Liver (tissue), 7 donors: ENCODE measurements at regions not wholly inside any gene's neighbourhood (a gene's known extent, or its start where the extent isn't known, plus 50 kb on each side); places are given as distances from the start of the nearest gene placed in this dataset.

Experiments used
- DNase-seq: peaks from one replicate; pipeline ENCODE4 v3.0.0-alpha.2; 2017; ENCODE audit warnings: low spot score
- H3K27ac ChIP-seq, 2 donors: one replicate each; pipeline ENCODE4 v1.7.0; 2013; ENCODE audit warnings: inconsistent platforms in 2 of 2, low read length in 2 of 2, control low read depth in 1 of 2, low read depth in 1 of 2, mild to moderate bottlenecking in 1 of 2
- H3K27me3 ChIP-seq, 4 donors: one replicate each; pipeline versions ENCODE4 v1.6.1 to v1.7.0; 2013; ENCODE audit warnings: low read length in 3 of 4, inconsistent platforms in 1 of 4, mild to moderate bottlenecking in 1 of 4, moderate library complexity in 1 of 4; ENCODE audit not compliant: control insufficient read depth in 4 of 4, insufficient read depth in 4 of 4
- H3K36me3 ChIP-seq, 4 donors: one replicate each; pipeline versions ENCODE4 v1.6.1 to v1.7.0; 2013; ENCODE audit warnings: low read length in 3 of 4, mild to moderate bottlenecking in 3 of 4, low read depth in 1 of 4, moderate library complexity in 1 of 4; ENCODE audit not compliant: control insufficient read depth in 4 of 4, insufficient read depth in 3 of 4
- H3K4me1 ChIP-seq, 4 donors: one replicate each; pipeline versions ENCODE4 v1.6.1 to v1.7.0; 2013; ENCODE audit warnings: low read length in 3 of 4, mild to moderate bottlenecking in 3 of 4, moderate library complexity in 1 of 4; ENCODE audit not compliant: control insufficient read depth in 4 of 4, insufficient read depth in 4 of 4
- H3K4me3 ChIP-seq, 3 donors: one replicate each; pipeline versions ENCODE4 v1.6.1 to v1.7.0; 2013; ENCODE audit warnings: low read length in 3 of 3, control low read depth in 1 of 3, low read depth in 1 of 3, mild to moderate bottlenecking in 1 of 3
- H3K9ac ChIP-seq, 2 donors: one replicate each; pipeline ENCODE4 v1.7.0; 2013; ENCODE audit warnings: low read length in 2 of 2, mild to moderate bottlenecking in 2 of 2, moderate library complexity in 2 of 2, control low read depth in 1 of 2, low read depth in 1 of 2
- H3K9me3 ChIP-seq, 4 donors: one replicate each; pipeline versions ENCODE4 v1.6.1 to v1.7.0; 2013; ENCODE audit warnings: low read length in 3 of 4; ENCODE audit not compliant: control insufficient read depth in 4 of 4
- EGR1 ChIP-seq, 2 donors: IDR thresholded peaks; 2 replicates each; pipeline ENCODE4 v1.6.1; 2016 to 2018; ENCODE audit warnings: antibody characterized with exemption in 2 of 2, low read depth in 2 of 2
- FOXA1 ChIP-seq: IDR thresholded peaks from 2 replicates; pipeline ENCODE4 v1.6.1; 2016; ENCODE audit warnings: antibody characterized with exemption
- FOXA2 ChIP-seq: IDR thresholded peaks from 2 replicates; pipeline ENCODE4 v1.6.1; 2016; ENCODE audit warnings: antibody characterized with exemption
- GABPA ChIP-seq, 2 donors: IDR thresholded peaks in 1 of 2; conservative IDR thresholded peaks in 1 of 2; 2 replicates each; pipeline ENCODE4 v1.6.1; 2016; ENCODE audit warnings: antibody characterized with exemption in 2 of 2, mild to moderate bottlenecking in 1 of 2, moderate library complexity in 1 of 2
- HNF4A ChIP-seq, 2 donors: conservative IDR thresholded peaks; 2 replicates each; pipeline ENCODE4 v1.6.1; 2016; ENCODE audit warnings: antibody characterized with exemption in 2 of 2, mild to moderate bottlenecking in 2 of 2
- HNF4G ChIP-seq: IDR thresholded peaks from 2 replicates; pipeline ENCODE4 v1.6.1; 2016; ENCODE audit warnings: antibody characterized with exemption
- JUND ChIP-seq, 2 donors: IDR thresholded peaks; 2 replicates each; pipeline ENCODE4 v1.6.1; 2016; ENCODE audit warnings: antibody characterized with exemption in 2 of 2
- NR2F2 ChIP-seq: IDR thresholded peaks from 2 replicates; pipeline ENCODE4 v1.6.1; 2016; ENCODE audit warnings: antibody characterized with exemption
- RAD21 ChIP-seq, 2 donors: IDR thresholded peaks; 2 replicates each; pipeline ENCODE4 v1.6.1; 2016; ENCODE audit warnings: antibody characterized with exemption in 2 of 2, mild to moderate bottlenecking in 2 of 2
- RXRA ChIP-seq, 2 donors: IDR thresholded peaks; 2 replicates each; pipeline ENCODE4 v1.6.1; 2017 to 2018; ENCODE audit warnings: antibody characterized with exemption in 2 of 2, mild to moderate bottlenecking in 1 of 2
- SP1 ChIP-seq: IDR thresholded peaks from 2 replicates; pipeline ENCODE4 v1.6.1; 2018; ENCODE audit warnings: antibody characterized with exemption, mild to moderate bottlenecking
- TAF1 ChIP-seq: conservative IDR thresholded peaks from 2 replicates; pipeline ENCODE4 v1.6.1; 2016; ENCODE audit warnings: antibody characterized with exemption, mild to moderate bottlenecking
- YY1 ChIP-seq: IDR thresholded peaks from 2 replicates; pipeline ENCODE4 v1.6.1; 2016; ENCODE audit warnings: antibody characterized with exemption, mild to moderate bottlenecking
- WGBS: extraction: QIAGEN DNeasy Blood & Tissue Kit; methylation state at CpG from one replicate; pipeline ENCODE4 v1.1.7; 2013; 5-methylcytosine and 5-hydroxymethylcytosine counted together
- TF ChIP-seq, protein P1 (sequence below): IDR thresholded peaks from 2 replicates; pipeline ENCODE4 v1.6.1; 2016; ENCODE audit warnings: antibody characterized with exemption, mild to moderate bottlenecking
- TF ChIP-seq, protein P2 (sequence below): IDR thresholded peaks from 2 replicates; pipeline ENCODE4 v1.6.1; 2016; ENCODE audit warnings: antibody characterized with exemption
- TF ChIP-seq, protein P3 (sequence below): IDR thresholded peaks from 2 replicates; pipeline ENCODE4 v1.6.1; 2016; ENCODE audit warnings: antibody characterized with exemption
- TF ChIP-seq, protein P4 (sequence below): IDR thresholded peaks from 2 replicates; pipeline ENCODE4 v1.6.1; 2016; ENCODE audit warnings: antibody characterized with exemption
- donor health status: healthy.
- donor health status: healthy.
- donor health status: healthy.
- donor health status: healthy.

DNA sequence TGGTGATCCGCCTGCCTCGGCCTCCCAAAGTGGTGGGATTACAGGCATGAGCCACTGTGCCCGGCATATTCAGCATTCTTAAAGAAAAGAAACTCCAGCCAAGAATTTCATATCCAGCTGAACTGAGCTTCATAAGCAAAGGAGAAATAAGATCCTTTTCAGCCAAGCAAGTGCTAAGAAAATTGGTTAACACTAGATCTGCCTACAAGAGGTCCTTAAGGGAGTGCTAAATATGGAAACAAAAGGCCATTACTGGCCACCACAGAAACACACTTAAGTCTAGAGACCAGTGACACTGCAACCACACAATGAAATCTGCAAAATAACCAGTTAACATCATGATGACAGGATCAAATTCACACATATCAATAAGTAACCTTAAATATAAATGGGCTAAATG is 331.5 kb downstream of the MAN2A1 start:
- no peak for DNase-seq
- H3K27me3 ChIP-seq = no peaks in the 10 kb centered on the region
- 94% methylated on average over 3 of the region's 3 CpGs for WGBS

DNA sequence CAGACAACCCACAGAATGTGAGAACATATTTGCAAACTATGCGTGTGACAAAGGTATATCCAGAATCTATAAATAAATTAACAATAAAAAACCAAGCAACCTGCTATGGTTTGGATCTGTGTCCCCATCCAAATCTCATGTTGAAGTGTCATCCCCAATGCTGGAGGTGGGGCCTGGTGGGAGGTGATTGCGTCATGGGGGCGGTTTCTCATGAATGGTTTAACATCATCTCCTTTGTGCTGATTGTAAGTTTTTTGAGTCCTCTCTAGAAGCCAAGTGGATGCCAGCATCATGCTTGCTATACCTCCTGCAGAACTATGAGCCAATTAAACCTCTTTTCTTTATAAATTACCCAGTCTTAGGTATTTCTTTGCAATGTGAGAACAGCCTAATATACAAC is 335.4 kb downstream of the MAN2A1 start:
- Histone ChIP-seq H3K36me3 (no peaks in the 10 kb centered on the region), H3K4me1 (peaks cover 0 to 9% (median 0%) of the 10 kb centered on the region in 4 donors), H3K27me3 (no peaks in the 10 kb centered on the region), H3K27ac (no peak overlapping the region), H3K9me3 (peaks cover 0 to 2% (median 0%) of the 10 kb centered on the region in 4 donors), H3K4me3 (no peak overlapping the region), H3K9ac (no peak overlapping the region)
- WGBS = 96% methylated on average over 3 of the region's 3 CpGs
- no peak for DNase-seq
- TF ChIP-seq RAD21 (IDR thresholded peaks at IDR 0.05) = no peak
- no peak for TF ChIP-seq EGR1 (IDR thresholded peaks at IDR 0.05; ENCODE audit: low read depth in 2 of 2)
- no peak for TF ChIP-seq HNF4A (conservative IDR thresholded peaks at IDR 0.05)
- TF ChIP-seq SP1 = no peak
- TF ChIP-seq, protein P1, sequence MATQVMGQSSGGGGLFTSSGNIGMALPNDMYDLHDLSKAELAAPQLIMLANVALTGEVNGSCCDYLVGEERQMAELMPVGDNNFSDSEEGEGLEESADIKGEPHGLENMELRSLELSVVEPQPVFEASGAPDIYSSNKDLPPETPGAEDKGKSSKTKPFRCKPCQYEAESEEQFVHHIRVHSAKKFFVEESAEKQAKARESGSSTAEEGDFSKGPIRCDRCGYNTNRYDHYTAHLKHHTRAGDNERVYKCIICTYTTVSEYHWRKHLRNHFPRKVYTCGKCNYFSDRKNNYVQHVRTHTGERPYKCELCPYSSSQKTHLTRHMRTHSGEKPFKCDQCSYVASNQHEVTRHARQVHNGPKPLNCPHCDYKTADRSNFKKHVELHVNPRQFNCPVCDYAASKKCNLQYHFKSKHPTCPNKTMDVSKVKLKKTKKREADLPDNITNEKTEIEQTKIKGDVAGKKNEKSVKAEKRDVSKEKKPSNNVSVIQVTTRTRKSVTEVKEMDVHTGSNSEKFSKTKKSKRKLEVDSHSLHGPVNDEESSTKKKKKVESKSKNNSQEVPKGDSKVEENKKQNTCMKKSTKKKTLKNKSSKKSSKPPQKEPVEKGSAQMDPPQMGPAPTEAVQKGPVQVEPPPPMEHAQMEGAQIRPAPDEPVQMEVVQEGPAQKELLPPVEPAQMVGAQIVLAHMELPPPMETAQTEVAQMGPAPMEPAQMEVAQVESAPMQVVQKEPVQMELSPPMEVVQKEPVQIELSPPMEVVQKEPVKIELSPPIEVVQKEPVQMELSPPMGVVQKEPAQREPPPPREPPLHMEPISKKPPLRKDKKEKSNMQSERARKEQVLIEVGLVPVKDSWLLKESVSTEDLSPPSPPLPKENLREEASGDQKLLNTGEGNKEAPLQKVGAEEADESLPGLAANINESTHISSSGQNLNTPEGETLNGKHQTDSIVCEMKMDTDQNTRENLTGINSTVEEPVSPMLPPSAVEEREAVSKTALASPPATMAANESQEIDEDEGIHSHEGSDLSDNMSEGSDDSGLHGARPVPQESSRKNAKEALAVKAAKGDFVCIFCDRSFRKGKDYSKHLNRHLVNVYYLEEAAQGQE = no peak
- no peak for TF ChIP-seq YY1
- TF ChIP-seq, protein P2, sequence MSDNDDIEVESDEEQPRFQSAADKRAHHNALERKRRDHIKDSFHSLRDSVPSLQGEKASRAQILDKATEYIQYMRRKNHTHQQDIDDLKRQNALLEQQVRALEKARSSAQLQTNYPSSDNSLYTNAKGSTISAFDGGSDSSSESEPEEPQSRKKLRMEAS = no peak
- TF ChIP-seq RXRA (IDR thresholded peaks at IDR 0.05) = no peak
- no peak for TF ChIP-seq HNF4G
- no peak for TF ChIP-seq NR2F2
- TF ChIP-seq FOXA2 = no peak
- no peak for TF ChIP-seq TAF1
- TF ChIP-seq, protein P3, sequence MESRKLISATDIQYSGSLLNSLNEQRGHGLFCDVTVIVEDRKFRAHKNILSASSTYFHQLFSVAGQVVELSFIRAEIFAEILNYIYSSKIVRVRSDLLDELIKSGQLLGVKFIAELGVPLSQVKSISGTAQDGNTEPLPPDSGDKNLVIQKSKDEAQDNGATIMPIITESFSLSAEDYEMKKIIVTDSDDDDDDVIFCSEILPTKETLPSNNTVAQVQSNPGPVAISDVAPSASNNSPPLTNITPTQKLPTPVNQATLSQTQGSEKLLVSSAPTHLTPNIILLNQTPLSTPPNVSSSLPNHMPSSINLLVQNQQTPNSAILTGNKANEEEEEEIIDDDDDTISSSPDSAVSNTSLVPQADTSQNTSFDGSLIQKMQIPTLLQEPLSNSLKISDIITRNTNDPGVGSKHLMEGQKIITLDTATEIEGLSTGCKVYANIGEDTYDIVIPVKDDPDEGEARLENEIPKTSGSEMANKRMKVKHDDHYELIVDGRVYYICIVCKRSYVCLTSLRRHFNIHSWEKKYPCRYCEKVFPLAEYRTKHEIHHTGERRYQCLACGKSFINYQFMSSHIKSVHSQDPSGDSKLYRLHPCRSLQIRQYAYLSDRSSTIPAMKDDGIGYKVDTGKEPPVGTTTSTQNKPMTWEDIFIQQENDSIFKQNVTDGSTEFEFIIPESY = no peak
- TF ChIP-seq GABPA (IDR thresholded peaks at IDR 0.05 in 1 of 2, conservative IDR thresholded peaks at IDR 0.05 in 1 of 2) = no peak
- TF ChIP-seq FOXA1 = no peak
- no peak for TF ChIP-seq JUND (IDR thresholded peaks at IDR 0.05)

More for the DNA sequence above, 331.5 kb downstream of the MAN2A1 start:
- H3K9me3 ChIP-seq = peaks cover 0 to 2% (median 0%) of the 10 kb centered on the region in 4 donors
- no peak overlapping the region for H3K4me3 ChIP-seq
- H3K4me1 ChIP-seq = peaks cover 0 to 11% (median 0%) of the 10 kb centered on the region in 4 donors
- TF ChIP-seq TAF1 (no peak), FOXA1 (no peak), RAD21 (IDR thresholded peaks at IDR 0.05) (no peak), JUND (IDR thresholded peaks at IDR 0.05) (no peak), RXRA (IDR thresholded peaks at IDR 0.05) (no peak), HNF4G (no peak), EGR1 (IDR thresholded peaks at IDR 0.05; ENCODE audit: low read depth in 2 of 2) (no peak), YY1 (no peak), SP1 (no peak)
- TF ChIP-seq, protein P1 = no peak
- TF ChIP-seq, protein P3 = no peak
- TF ChIP-seq, protein P4, sequence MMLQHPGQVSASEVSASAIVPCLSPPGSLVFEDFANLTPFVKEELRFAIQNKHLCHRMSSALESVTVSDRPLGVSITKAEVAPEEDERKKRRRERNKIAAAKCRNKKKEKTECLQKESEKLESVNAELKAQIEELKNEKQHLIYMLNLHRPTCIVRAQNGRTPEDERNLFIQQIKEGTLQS = no peak
- H3K9ac ChIP-seq = no peak overlapping the region
- no peak overlapping the region for H3K27ac ChIP-seq
- no peaks in the 10 kb centered on the region for H3K36me3 ChIP-seq
